NB4 (cell line): ENCODE measurements at regions not wholly inside any gene's neighbourhood (a gene's known extent, or its start where the extent isn't known, plus 50 kb on each side); places are given as distances from the start of the nearest gene placed in this dataset.

ENCODE experiments used
- MAX ChIP-seq: IDR thresholded peaks from 2 replicates; pipeline ENCODE4 v1.6.1; 2011; ENCODE audit warnings: low read depth, low read length
- MYC ChIP-seq: IDR thresholded peaks from 2 replicates; pipeline ENCODE4 v1.6.1; 2011; ENCODE audit warnings: low read depth, low read length
- POLR2A ChIP-seq: IDR thresholded peaks from 2 replicates; pipeline ENCODE4 v1.6.1; 2011; ENCODE audit warnings: mild to moderate bottlenecking; ENCODE audit not compliant: insufficient read length; ENCODE audit errors: extremely low read depth
- TF ChIP-seq, protein P1 (sequence below): IDR thresholded peaks from one replicate; pipeline ENCODE4 v1.5.1; 2012; ENCODE audit warnings: low read depth, low read length

DNA sequence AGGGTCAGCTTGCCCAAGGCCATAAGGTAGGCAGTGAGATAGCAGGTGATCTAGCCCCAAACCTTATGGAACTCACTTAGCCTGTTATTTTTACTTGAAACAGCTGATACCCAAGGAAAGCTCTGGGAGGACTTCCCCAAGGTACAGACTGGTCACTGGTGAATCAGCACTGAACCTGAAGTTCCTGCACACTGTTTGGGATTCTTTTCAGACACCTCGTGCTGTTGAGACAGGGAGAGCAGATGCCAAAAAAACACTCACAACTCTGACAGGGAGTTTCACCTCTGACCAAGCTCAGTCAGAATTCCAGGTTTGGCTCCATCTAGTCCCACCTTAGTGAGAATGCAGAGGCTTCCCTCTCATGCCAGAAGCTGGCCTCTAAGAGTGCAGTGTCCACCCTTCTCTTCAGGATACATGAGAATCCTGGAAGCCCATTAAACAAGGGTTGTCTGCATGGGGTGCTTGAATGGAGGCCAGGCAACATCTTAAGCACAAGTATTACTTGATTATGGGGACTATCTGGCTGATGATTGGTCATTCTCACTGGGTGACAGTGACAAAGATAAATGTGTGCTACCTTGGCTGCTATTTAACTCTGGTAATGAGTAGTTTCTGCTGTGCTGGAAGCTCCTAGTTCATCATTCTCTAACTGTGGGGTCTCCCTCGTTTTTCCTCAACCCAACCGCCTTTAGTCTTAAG is 122.8 kb upstream of the SLIT3 start:
- TF ChIP-seq POLR2A (no peak), MAX (no peak), MYC (no peak)
- TF ChIP-seq, protein P1, sequence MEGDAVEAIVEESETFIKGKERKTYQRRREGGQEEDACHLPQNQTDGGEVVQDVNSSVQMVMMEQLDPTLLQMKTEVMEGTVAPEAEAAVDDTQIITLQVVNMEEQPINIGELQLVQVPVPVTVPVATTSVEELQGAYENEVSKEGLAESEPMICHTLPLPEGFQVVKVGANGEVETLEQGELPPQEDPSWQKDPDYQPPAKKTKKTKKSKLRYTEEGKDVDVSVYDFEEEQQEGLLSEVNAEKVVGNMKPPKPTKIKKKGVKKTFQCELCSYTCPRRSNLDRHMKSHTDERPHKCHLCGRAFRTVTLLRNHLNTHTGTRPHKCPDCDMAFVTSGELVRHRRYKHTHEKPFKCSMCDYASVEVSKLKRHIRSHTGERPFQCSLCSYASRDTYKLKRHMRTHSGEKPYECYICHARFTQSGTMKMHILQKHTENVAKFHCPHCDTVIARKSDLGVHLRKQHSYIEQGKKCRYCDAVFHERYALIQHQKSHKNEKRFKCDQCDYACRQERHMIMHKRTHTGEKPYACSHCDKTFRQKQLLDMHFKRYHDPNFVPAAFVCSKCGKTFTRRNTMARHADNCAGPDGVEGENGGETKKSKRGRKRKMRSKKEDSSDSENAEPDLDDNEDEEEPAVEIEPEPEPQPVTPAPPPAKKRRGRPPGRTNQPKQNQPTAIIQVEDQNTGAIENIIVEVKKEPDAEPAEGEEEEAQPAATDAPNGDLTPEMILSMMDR: no peak
